ENCODE measurements at regions not wholly inside any gene's neighbourhood (a gene's known extent, or its start where the extent isn't known, plus 50 kb on each side); places are given as distances from the start of the nearest gene placed in this dataset.

GRCh38 chr5:133713209-133713608, 100.9 kb upstream of the FSTL4 start:
- TF ChIP-seq POLR2A (IDR thresholded peaks at IDR 0.05) (no peak), CTCF (IDR thresholded peaks at IDR 0.05) (no peak)
